T1000 (cell line): ENCODE measurements at regions not wholly inside any gene's neighbourhood (a gene's known extent, or its start where the extent isn't known, plus 50 kb on each side); places are given as distances from the start of the nearest gene placed in this dataset.

ENCODE experiments used
- DNase-seq: peaks from one replicate; lab custom pipeline; 2025; ENCODE audit warnings: mixed read lengths; lab: John Stamatoyannopoulos, UW

DNA sequence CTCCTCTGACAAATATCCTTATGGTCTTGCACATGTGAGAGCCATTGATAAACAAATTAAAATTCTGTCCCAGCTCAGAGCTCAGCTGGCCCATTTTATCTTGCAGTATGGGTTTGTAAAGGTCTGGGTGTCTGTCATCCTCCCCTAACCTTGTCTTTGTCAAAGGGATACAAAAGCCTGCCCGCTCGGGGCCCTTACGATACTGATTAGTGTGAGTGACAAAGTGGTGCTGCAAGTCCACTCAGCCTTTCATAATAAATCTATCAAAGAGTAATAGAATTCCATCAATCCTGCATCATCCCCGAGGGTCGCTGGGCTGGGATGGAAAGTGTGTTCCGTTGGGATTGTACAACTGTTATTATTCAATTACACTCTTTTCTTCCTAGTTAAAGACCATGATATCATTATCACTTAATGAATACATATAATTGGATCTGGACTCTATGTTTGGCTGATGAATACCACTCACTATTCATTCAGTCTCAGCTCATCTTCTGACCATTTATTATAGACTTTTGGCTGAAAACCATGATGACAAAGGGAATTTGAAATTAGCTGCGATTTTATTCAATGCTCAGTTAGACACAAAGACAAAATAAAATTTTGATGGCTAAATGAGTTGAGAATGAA, 122.5 kb upstream of the FOXD3 start:
- no peak for DNase-seq

- no peak for DNase-seq
These were observed 121.7 kb upstream of the FOXD3 start for GRCh38 chr1:63200676-63201075.

DNA sequence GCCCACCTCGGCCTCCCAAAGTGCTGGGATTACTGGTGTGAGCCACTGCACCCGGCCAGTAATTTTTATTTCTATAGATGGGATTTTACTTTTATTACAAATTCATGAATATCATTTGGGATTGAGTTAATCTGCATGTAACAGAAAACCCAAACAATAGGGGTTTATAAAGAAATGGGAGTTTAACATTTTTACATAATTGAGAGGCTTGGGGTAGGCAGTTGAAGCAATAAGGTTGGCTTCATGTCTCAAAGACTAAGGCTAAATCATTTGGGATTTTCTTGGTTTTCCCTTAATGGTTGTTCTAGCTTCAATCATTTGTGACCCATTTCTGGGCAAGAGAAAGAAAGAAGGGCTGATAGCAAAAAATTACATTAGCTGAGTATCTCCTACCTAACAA, 118.7 kb upstream of the FOXD3 start:
- DNase-seq: no peak

DNA sequence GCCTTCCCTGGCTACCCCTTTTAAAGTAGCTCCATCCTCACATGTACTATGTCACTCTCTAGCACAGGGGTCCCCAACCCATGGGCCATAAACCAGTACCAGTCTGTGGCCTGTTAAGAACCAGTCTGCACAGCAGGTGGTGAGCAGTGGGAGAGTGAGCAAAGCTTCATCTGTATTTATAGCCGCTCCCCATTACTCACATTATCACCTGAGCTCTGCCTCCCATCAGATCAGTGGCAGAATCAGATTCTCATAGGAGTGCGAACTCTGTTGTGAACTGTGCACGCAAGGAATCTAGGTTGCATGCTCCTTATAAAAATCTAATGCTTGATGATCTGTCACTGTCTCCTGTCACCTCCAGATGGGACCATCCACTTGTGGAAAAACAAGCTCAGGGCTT, 116.6 kb upstream of the FOXD3 start:
- no peak for DNase-seq

GRCh38 chr1:63214553-63214952, 107.8 kb upstream of the FOXD3 start:
- DNase-seq: no peak

GRCh38 chr1:63223426-63223825, 98.9 kb upstream of the FOXD3 start:
- no peak for DNase-seq

GRCh38 chr1:63230722-63231121, 91.6 kb upstream of the FOXD3 start:
- no peak for DNase-seq

DNA sequence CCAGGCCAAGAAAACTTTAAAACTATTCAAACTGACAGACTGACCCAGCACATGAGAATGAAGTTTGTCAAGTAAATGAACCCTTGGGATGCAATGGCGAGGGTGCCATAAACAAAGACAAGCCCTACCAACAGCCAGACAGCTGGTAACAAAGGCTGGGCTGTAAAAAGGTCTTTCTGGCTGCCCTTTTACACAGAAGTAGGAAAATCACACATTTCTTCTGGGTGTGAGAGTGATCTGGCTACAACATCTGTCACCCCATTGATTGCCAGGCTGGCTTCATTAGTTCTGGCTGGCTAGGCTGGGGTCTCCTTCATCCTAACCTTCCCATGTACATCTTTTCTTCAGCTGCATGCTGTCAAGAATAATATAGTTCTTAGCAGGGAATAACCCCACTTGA, 83.6 kb upstream of the FOXD3 start:
- no peak for DNase-seq

DNA sequence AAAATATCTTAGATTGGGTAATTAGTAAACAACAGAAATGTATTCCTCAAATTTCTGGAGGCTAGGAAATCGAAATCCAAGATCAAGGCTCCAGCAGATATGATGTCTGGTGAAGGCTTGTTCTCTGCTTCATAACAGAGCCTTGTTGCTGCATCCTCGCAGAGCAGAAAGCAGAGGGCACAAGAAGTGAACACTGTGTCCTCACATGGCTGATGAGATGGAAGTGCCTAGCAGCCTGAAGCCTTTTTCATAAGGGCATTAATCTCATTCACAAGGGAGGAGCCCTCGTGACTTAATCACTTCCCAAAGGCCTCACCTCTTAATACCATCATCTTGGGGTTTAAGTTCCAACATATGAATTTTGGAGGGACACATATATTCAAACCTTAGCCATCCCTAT, 77.2 kb upstream of the FOXD3 start:
- no peak for DNase-seq

DNA sequence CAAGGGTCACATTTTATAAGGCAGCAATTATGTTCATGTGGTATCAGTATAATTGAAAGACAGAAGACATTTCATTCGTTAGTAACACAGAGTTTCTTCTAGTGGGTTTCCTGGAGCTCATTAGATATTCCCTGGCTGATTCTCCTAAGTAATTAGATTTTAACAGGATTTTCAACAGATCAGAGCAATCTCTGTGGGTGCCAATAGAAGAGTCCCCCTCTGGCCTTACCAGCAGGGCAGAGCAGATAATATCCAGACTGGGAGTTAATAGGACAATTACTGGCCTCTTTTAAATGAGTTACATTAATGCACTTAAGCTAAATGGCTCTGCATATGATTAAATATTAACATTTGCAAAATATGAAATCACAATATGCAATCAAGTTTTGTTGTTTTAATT, 74.2 kb upstream of the FOXD3 start:
- no peak for DNase-seq

DNA sequence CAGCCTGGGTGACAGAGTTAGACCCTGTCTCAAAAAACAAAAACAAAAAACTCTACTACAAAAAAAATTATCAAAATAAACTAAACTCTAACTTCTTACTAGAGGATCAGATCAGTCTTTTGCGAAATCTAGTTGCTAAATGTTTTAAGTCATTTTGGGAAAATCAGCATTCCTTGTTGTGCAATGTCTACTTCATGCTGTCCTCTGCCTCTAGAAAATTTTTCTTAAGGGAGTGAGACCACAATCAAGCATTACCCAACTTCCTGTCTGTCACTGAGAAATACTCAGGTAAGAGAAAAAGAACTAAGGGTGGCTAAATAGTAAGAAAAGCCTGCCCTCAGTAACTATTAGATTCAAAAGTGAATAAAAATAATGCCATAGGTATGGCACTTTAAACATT, 67.2 kb upstream of the FOXD3 start:
- DNase-seq: no peak

GRCh38 chr1:63261736-63262458, 60.5 kb upstream of the FOXD3 start:
- DNase-seq: no peak

DNA sequence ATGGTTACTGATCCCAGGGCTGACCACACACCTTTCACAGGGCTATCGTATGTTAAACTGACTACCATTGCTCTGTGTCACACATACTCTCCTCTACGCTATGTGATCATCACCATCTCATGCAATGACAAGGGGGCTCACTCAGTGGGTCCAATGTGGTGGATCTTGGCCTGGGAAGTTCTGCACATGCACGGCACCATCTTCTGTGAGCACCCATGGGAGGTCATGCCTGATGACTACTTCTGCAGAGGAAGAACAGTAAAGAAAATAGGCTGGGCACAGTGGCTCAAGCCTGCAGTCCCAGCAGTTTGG, 60.0 kb upstream of the FOXD3 start:
- no peak for DNase-seq

DNA sequence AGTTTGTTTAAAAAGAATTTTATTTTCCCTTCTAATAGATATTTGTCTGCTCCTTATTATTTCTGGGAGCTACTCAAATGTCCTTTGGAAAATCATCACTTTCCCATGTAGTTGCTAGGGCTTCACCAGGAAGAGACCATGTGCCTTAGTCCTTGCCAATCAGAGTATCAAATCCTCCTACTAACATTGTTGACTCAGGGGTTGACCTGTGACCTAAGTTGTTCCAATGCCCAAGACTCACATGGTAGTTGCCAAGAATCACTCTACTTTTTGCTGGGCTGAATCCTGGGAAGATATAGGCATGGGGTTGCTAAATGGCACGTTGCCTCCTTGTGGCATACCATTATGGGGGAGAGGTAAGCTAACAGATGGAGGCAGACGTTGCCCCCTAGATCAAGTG, 58.2 kb upstream of the FOXD3 start:
- no peak for DNase-seq

DNA sequence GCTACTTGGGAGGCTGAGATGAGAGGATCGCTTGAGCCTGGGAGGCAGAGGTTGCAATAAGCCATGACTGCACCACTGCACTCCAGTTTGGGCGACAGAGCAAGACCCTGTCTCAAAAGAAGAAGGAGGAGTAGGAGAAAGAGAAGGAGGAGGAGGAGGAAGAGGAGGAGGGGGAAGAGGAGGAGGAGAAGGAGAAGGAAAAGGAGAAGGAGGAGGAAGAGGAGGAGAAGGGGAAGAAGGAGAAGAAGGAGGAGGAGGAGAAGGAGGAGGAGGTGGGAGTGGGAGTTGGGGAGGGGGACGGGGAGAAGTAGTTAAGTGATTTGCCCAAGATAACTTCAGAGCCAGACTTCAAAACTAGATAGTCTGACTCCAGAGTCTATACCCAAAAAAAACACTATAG, 55.5 kb upstream of the FOXD3 start:
- DNase-seq: no peak

DNA sequence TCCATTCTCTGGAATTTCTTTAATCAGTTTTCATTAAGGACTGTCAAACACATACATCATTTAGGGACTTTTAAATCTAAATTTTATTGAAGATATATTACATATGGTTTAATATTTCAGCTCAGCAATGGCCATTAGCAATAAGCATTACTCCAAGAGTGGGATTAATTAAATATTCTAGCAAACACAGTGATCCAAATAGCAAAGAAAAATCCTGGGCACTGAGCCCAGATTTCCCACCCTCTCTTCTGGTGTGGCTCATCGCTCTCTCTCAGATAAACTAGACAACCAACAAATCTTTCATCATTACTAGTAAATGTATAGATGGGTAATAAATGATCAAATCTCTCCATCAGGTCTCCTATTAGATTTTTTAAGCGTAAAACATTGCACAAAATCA, 53.5 kb upstream of the FOXD3 start:
- DNase-seq: no peak

DNA sequence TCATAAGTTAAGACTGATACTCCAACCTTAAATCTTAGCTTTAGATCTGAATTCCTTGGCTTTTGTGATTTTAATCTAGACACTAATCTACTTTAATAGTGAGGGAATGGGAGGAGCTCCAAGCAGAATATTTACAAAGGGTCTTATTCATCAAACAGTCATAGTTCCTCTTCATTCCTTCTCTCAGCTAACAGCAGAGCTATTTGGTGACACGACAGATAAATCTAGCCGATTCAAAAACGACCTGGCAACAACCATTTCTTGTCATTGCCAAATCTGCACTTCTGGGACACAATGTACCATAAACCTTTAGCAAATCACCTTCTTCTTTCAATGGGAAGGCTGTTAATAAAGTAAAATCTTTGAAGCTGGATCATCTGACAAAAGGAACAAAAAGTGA, 52.8 kb upstream of the FOXD3 start:
- no peak for DNase-seq
